GM20000 (cell line): ENCODE measurements at regions not wholly inside any gene's neighbourhood (a gene's known extent, or its start where the extent isn't known, plus 50 kb on each side); places are given as distances from the start of the nearest gene placed in this dataset.

Experiments used
- DNase-seq: peaks from one replicate; pipeline ENCODE4 v3.0.0; 2012; ENCODE audit warnings: low spot score
- CTCF ChIP-seq: IDR thresholded peaks from 2 replicates; pipeline ENCODE4 v1.5.1; 2012; ENCODE audit warnings: mild to moderate bottlenecking, control low read depth; ENCODE audit errors: extremely low read depth, missing control alignments

- no peak for DNase-seq
- TF ChIP-seq CTCF, result no peak
These were observed 635.3 kb downstream of the TMTC2 start for GRCh38 chr12:83321971-83322370.

GRCh38 chr12:83320350-83320749 lies 633.6 kb downstream of the TMTC2 start:
- DNase-seq, result no peak
- TF ChIP-seq CTCF, result no peak

GRCh38 chr12:83318386-83319098 lies 631.8 kb downstream of the TMTC2 start:
- TF ChIP-seq CTCF, result no peak

GRCh38 chr12:83317595-83317994 lies 630.9 kb downstream of the TMTC2 start:
- no peak for DNase-seq
- TF ChIP-seq CTCF, result no peak

More at GRCh38 chr12:83318386-83319098, 631.8 kb downstream of the TMTC2 start:
- DNase-seq, result no peak

- TF ChIP-seq CTCF, result no peak
- DNase-seq, result no peak
These were observed 627.1 kb downstream of the TMTC2 start for GRCh38 chr12:83313827-83314226.

- no peak for DNase-seq
- no peak for TF ChIP-seq CTCF
These were observed 626.6 kb downstream of the TMTC2 start for GRCh38 chr12:83313322-83313721.

- TF ChIP-seq CTCF, result no peak
- DNase-seq, result no peak
These were observed 590.2 kb downstream of the TMTC2 start for GRCh38 chr12:83276904-83277303.
